ENCODE measurements at regions not wholly inside any gene's neighbourhood (a gene's known extent, or its start where the extent isn't known, plus 50 kb on each side); places are given as distances from the start of the nearest gene placed in this dataset.

- TF ChIP-seq POLR2AphosphoS5 (IDR thresholded peaks at IDR 0.05), result no peak
- TF ChIP-seq, protein P1, sequence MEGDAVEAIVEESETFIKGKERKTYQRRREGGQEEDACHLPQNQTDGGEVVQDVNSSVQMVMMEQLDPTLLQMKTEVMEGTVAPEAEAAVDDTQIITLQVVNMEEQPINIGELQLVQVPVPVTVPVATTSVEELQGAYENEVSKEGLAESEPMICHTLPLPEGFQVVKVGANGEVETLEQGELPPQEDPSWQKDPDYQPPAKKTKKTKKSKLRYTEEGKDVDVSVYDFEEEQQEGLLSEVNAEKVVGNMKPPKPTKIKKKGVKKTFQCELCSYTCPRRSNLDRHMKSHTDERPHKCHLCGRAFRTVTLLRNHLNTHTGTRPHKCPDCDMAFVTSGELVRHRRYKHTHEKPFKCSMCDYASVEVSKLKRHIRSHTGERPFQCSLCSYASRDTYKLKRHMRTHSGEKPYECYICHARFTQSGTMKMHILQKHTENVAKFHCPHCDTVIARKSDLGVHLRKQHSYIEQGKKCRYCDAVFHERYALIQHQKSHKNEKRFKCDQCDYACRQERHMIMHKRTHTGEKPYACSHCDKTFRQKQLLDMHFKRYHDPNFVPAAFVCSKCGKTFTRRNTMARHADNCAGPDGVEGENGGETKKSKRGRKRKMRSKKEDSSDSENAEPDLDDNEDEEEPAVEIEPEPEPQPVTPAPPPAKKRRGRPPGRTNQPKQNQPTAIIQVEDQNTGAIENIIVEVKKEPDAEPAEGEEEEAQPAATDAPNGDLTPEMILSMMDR (IDR thresholded peaks at IDR 0.05), result no peak
Observed at GRCh38 chr2:194824450-194824849, 832.6 kb upstream of the SLC39A10 start.

Measured in stomach (tissue), 4 donors.